ENCODE measurements at regions not wholly inside any gene's neighbourhood (a gene's known extent, or its start where the extent isn't known, plus 50 kb on each side); places are given as distances from the start of the nearest gene placed in this dataset.

GRCh38 chr4:105058177-105058812 is 88.4 kb upstream of the TET2 start:
- Histone ChIP-seq H3K27ac (no peak overlapping the region), H3K4me3 (ENCODE audit: low read depth, low read length) (no peak overlapping the region), H3K27me3 (replicated peaks) (no peaks in the 10 kb centered on the region), H3K36me3 (replicated peaks) (no peaks in the 10 kb centered on the region)
- no peak for TF ChIP-seq CTCF (IDR thresholded peaks at IDR 0.05; ENCODE audit: low read depth, low read length, missing control alignments)
- in situ Hi-C loops (cut with HindIII; ENCODE audit: low pct_ligation_motif_present, low sequenced_read_pairs), result no loop called here
- peak; percentile 17 for DNase-seq

- no peak for DNase-seq
- no peak overlapping the region for H3K27ac ChIP-seq
- H3K27me3 ChIP-seq (replicated peaks), result no peaks in the 10 kb centered on the region
- in situ Hi-C loops (cut with HindIII; ENCODE audit: low pct_ligation_motif_present, low sequenced_read_pairs), result no loop called here
- H3K4me3 ChIP-seq (ENCODE audit: low read depth, low read length), result no peak overlapping the region
- TF ChIP-seq CTCF (IDR thresholded peaks at IDR 0.05; ENCODE audit: low read depth, low read length, missing control alignments), result no peak
- H3K36me3 ChIP-seq (replicated peaks), result no peaks in the 10 kb centered on the region
Observed at GRCh38 chr4:105059337-105059736, 87.3 kb upstream of the TET2 start.

GRCh38 chr4:105060628-105061027 is 86.0 kb upstream of the TET2 start:
- no peak for TF ChIP-seq CTCF (IDR thresholded peaks at IDR 0.05; ENCODE audit: low read depth, low read length, missing control alignments)
- H3K4me3 ChIP-seq (ENCODE audit: low read depth, low read length), result no peak overlapping the region
- no peak for DNase-seq
- H3K27ac ChIP-seq, result no peak overlapping the region
- no peaks in the 10 kb centered on the region for H3K36me3 ChIP-seq (replicated peaks)
- H3K27me3 ChIP-seq (replicated peaks), result no peaks in the 10 kb centered on the region
- in situ Hi-C loops (cut with HindIII; ENCODE audit: low pct_ligation_motif_present, low sequenced_read_pairs), result no loop called here

- Histone ChIP-seq H3K27ac (no peak overlapping the region), H3K27me3 (replicated peaks) (no peaks in the 10 kb centered on the region), H3K4me3 (ENCODE audit: low read depth, low read length) (no peak overlapping the region), H3K36me3 (replicated peaks) (no peaks in the 10 kb centered on the region)
- TF ChIP-seq CTCF (IDR thresholded peaks at IDR 0.05; ENCODE audit: low read depth, low read length, missing control alignments), result no peak
- no peak for DNase-seq
- in situ Hi-C loops (cut with HindIII; ENCODE audit: low pct_ligation_motif_present, low sequenced_read_pairs), result no loop called here
Observed at GRCh38 chr4:105061136-105061696, 85.5 kb upstream of the TET2 start.

GRCh38 chr4:105061731-105062130 is 84.9 kb upstream of the TET2 start:
- no peaks in the 10 kb centered on the region for H3K27me3 ChIP-seq (replicated peaks)
- in situ Hi-C loops (cut with HindIII; ENCODE audit: low pct_ligation_motif_present, low sequenced_read_pairs), result no loop called here
- no peak overlapping the region for H3K27ac ChIP-seq
- no peak for DNase-seq
- no peak for TF ChIP-seq CTCF (IDR thresholded peaks at IDR 0.05; ENCODE audit: low read depth, low read length, missing control alignments)
- no peaks in the 10 kb centered on the region for H3K36me3 ChIP-seq (replicated peaks)
- H3K4me3 ChIP-seq (ENCODE audit: low read depth, low read length), result no peak overlapping the region

- in situ Hi-C loops (cut with HindIII; ENCODE audit: low pct_ligation_motif_present, low sequenced_read_pairs), result no loop called here
- DNase-seq, result no peak
- no peaks in the 10 kb centered on the region for H3K36me3 ChIP-seq (replicated peaks)
- no peak overlapping the region for H3K4me3 ChIP-seq (ENCODE audit: low read depth, low read length)
- H3K27ac ChIP-seq, result no peak overlapping the region
- TF ChIP-seq CTCF (IDR thresholded peaks at IDR 0.05; ENCODE audit: low read depth, low read length, missing control alignments), result no peak
- no peaks in the 10 kb centered on the region for H3K27me3 ChIP-seq (replicated peaks)
Observed at GRCh38 chr4:105066401-105066800, 80.3 kb upstream of the TET2 start.

All from brain microvascular endothelial cell (primary cell).